ENCODE measurements at regions not wholly inside any gene's neighbourhood (a gene's known extent, or its start where the extent isn't known, plus 50 kb on each side); places are given as distances from the start of the nearest gene placed in this dataset.

DNA sequence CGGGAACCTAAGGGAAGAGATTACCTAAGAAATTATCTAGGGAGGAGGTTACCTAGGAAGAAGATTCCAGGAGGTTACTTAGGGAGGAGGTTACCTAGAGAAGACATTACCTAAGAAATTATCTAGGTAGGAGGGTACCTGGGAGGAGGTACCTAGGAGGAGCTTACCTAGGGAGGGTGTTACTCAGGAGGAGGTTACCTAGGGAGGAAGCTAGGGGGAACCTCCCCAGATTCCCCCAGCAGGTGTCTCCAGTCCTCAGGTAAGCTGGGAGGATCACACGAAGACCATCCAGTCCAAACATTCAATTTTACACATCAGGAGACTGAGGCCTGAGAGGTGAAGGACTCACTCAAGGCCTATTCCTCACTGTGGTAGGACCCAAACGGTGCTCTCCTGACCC, 482.8 kb downstream of the TBC1D22A start:
- Histone ChIP-seq H3K27me3 (ENCODE audit: control insufficient read depth, insufficient read depth, low read length) (peaks cover 3% of the 10 kb centered on the region; the same call in 1 of the 2 replicates), H3K9me3 (ENCODE audit: control insufficient read depth, insufficient read depth, low read depth, low read length) (no peaks in the 10 kb centered on the region), H3K27ac (ENCODE audit: low read length) (no peak overlapping the region), H3K4me1 (ENCODE audit: control insufficient read depth, insufficient read depth, low read length) (no peaks in the 10 kb centered on the region), H3K4me3 (ENCODE audit: low read depth in 2 of 2, low read length in 2 of 2) (no peak overlapping the region), H3K36me3 (ENCODE audit: control insufficient read depth, insufficient read depth, low read length) (no peaks in the 10 kb centered on the region; the same call in 1 of the 2 replicates)
- ChIA-PET POLR2A (no interaction called here), CTCF (no interaction called here)
- intact Hi-C loops (cut with micrococcal nuclease; ENCODE audit: unreplicated experiment) (no loop called here), in situ Hi-C loops (cut with HindIII; ENCODE audit: low pct_unique_long_range_greater_than_20kb, low sequenced_read_pairs) (no loop called here)
- BruUV-seq (replicated peaks), result no TSS peak
- no peak for DNase-seq (ENCODE audit: low read depth, low spot score)
- ATAC-seq, result no peak
- TF ChIP-seq, protein P1, sequence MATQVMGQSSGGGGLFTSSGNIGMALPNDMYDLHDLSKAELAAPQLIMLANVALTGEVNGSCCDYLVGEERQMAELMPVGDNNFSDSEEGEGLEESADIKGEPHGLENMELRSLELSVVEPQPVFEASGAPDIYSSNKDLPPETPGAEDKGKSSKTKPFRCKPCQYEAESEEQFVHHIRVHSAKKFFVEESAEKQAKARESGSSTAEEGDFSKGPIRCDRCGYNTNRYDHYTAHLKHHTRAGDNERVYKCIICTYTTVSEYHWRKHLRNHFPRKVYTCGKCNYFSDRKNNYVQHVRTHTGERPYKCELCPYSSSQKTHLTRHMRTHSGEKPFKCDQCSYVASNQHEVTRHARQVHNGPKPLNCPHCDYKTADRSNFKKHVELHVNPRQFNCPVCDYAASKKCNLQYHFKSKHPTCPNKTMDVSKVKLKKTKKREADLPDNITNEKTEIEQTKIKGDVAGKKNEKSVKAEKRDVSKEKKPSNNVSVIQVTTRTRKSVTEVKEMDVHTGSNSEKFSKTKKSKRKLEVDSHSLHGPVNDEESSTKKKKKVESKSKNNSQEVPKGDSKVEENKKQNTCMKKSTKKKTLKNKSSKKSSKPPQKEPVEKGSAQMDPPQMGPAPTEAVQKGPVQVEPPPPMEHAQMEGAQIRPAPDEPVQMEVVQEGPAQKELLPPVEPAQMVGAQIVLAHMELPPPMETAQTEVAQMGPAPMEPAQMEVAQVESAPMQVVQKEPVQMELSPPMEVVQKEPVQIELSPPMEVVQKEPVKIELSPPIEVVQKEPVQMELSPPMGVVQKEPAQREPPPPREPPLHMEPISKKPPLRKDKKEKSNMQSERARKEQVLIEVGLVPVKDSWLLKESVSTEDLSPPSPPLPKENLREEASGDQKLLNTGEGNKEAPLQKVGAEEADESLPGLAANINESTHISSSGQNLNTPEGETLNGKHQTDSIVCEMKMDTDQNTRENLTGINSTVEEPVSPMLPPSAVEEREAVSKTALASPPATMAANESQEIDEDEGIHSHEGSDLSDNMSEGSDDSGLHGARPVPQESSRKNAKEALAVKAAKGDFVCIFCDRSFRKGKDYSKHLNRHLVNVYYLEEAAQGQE (IDR thresholded peaks at IDR 0.05; ENCODE audit: insufficient read depth in 1 of 2, low read depth in 2 of 2, low read length in 1 of 2), result no peak

DNA sequence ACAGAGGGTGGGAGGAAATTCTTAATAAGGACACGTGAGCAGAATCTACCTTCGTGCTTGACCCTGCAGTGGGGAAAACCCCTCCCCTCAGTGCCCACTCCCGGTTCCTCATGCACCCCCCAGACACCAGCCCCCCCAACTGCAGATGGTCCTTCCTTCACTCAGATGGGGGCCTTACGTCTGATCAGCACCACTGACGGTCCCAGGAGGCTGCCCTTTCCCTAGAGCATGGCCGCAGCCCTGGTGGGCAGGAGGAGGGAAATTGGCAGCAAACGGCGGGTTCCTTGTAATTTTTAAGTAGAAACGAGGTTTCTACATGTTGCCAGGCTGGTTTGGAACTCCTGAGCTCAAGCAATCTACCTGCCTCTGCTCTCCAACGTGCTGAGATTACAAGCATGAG, 477.7 kb downstream of the TBC1D22A start:
- H3K4me1 ChIP-seq (ENCODE audit: control insufficient read depth, insufficient read depth, low read length), result no peaks in the 10 kb centered on the region
- intact Hi-C loops (cut with micrococcal nuclease; ENCODE audit: unreplicated experiment) (no loop called here), in situ Hi-C loops (cut with HindIII; ENCODE audit: low pct_unique_long_range_greater_than_20kb, low sequenced_read_pairs) (no loop called here)
- CTCF ChIA-PET, result no interaction called here
- H3K36me3 ChIP-seq (ENCODE audit: control insufficient read depth, insufficient read depth, low read length), result no peaks in the 10 kb centered on the region; the same call in 1 of the 2 replicates
- no peak overlapping the region for H3K4me3 ChIP-seq (ENCODE audit: low read depth in 2 of 2, low read length in 2 of 2)
- H3K27me3 ChIP-seq (ENCODE audit: control insufficient read depth, insufficient read depth, low read length), result peaks cover 3% of the 10 kb centered on the region; the same call in 1 of the 2 replicates
- DNase-seq (ENCODE audit: low read depth, low spot score) (no peak), ATAC-seq (no peak)
- no peaks in the 10 kb centered on the region for H3K9me3 ChIP-seq (ENCODE audit: control insufficient read depth, insufficient read depth, low read depth, low read length)
- POLR2A ChIA-PET, result no interaction called here
- TF ChIP-seq SIN3A (IDR thresholded peaks at IDR 0.05; ENCODE audit: borderline replicate concordance, insufficient read depth, low read depth, low read length) (no peak), TCF7L2 (IDR thresholded peaks at IDR 0.05; ENCODE audit: low read depth, low read length) (no peak), POLR2AphosphoS5 (IDR thresholded peaks at IDR 0.05; ENCODE audit: low read depth, low read length) (no peak)
- TF ChIP-seq, protein P2, sequence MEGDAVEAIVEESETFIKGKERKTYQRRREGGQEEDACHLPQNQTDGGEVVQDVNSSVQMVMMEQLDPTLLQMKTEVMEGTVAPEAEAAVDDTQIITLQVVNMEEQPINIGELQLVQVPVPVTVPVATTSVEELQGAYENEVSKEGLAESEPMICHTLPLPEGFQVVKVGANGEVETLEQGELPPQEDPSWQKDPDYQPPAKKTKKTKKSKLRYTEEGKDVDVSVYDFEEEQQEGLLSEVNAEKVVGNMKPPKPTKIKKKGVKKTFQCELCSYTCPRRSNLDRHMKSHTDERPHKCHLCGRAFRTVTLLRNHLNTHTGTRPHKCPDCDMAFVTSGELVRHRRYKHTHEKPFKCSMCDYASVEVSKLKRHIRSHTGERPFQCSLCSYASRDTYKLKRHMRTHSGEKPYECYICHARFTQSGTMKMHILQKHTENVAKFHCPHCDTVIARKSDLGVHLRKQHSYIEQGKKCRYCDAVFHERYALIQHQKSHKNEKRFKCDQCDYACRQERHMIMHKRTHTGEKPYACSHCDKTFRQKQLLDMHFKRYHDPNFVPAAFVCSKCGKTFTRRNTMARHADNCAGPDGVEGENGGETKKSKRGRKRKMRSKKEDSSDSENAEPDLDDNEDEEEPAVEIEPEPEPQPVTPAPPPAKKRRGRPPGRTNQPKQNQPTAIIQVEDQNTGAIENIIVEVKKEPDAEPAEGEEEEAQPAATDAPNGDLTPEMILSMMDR (IDR thresholded peaks at IDR 0.05), result no peak
- TF ChIP-seq, protein P1 (IDR thresholded peaks at IDR 0.05; ENCODE audit: insufficient read depth in 1 of 2, low read depth in 2 of 2, low read length in 1 of 2), result no peak
- H3K27ac ChIP-seq (ENCODE audit: low read length), result no peak overlapping the region
- BruUV-seq (replicated peaks), result no TSS peak

Measured in Panc1 (cell line).